H1 (cell line): ENCODE measurements at regions not wholly inside any gene's neighbourhood (a gene's known extent, or its start where the extent isn't known, plus 50 kb on each side); places are given as distances from the start of the nearest gene placed in this dataset.

Experiments
- CTCF ChIA-PET: fragments of 300-600 bp; sonication (Branson Sonifier 250); formaldehyde crosslinking; loops from one replicate; lab custom pipeline; 2021; ENCODE audit not compliant: partially characterized antibody; lab: Charles Lee
- POLR2A ChIA-PET: fragments of 300-600 bp; sonication (Branson Sonifier 250); formaldehyde crosslinking; loops from one replicate; lab custom pipeline; 2021; ENCODE audit warnings: inconsistent platforms; ENCODE audit not compliant: partially characterized antibody; lab: Charles Lee
- DNase-seq, 2 experiments: peaks; one replicate each; pipeline versions ENCODE4 v3.0.0 to v3.0.0-alpha.2; 2010 to 2022; ENCODE audit warnings: low spot score in 2 of 2, low read depth in 1 of 2, mixed read lengths in 1 of 2
- FAIRE-seq: peaks from 2 replicates; lab custom pipeline; 2011; peaks lifted over from hg19 to GRCh38; lab: Jason Lieb, UNC
- H2AFZ ChIP-seq: 2 replicates; pipeline ENCODE4 v1.8.1; 2012; ENCODE audit warnings: low read length, inconsistent platforms
- H2AK5ac ChIP-seq: 2 replicates; pipeline ENCODE4 v1.6.1; 2013; ENCODE audit warnings: low read depth, low read length
- H2BK120ac ChIP-seq: replicated peaks from 2 replicates; pipeline ENCODE3; 2013; ENCODE audit warnings: low read depth, low read length, inconsistent platforms
- H2BK12ac ChIP-seq: 2 replicates; pipeline ENCODE4 v1.6.1; 2013; ENCODE audit warnings: low read depth, low read length
- H2BK15ac ChIP-seq: 2 replicates; pipeline ENCODE4 v1.6.1; 2013; ENCODE audit warnings: low read length
- H2BK20ac ChIP-seq: 2 replicates; pipeline ENCODE4 v1.6.1; 2013; ENCODE audit warnings: low read length
- H2BK5ac ChIP-seq: 2 replicates; pipeline ENCODE4 v1.6.1; 2013; ENCODE audit warnings: low read depth, low read length
- H3K14ac ChIP-seq: 2 replicates; pipeline ENCODE4 v1.6.1; 2013; ENCODE audit warnings: inconsistent platforms; ENCODE audit not compliant: insufficient read length
- H3K18ac ChIP-seq: 2 replicates; pipeline ENCODE4 v1.6.1; 2013; ENCODE audit warnings: low read length; ENCODE audit errors: extremely low read depth
- H3K23ac ChIP-seq: 2 replicates; pipeline ENCODE4 v1.6.1; 2013; ENCODE audit warnings: inconsistent platforms; ENCODE audit not compliant: insufficient read length
- H3K23me2 ChIP-seq: 2 replicates; pipeline ENCODE4 v1.6.1; 2013; ENCODE audit warnings: low read depth, low read length
- H3K27ac ChIP-seq: 2 replicates; pipeline ENCODE4 v1.6.1; 2011; ENCODE audit warnings: low read depth, low read length, inconsistent platforms
- H3K27me3 ChIP-seq, 4 experiments: replicated peaks in 1 of 4; 1 replicate in 1 of 4; 2 replicates in 3 of 4; pipeline versions ENCODE4 v1.6.1 to v1.8.1; 2011 to 2013; ENCODE audit warnings: low read length in 3 of 4, mild to moderate bottlenecking in 3 of 4, inconsistent platforms in 2 of 4, mixed read lengths in 2 of 4, moderate library complexity in 1 of 4; ENCODE audit not compliant: control insufficient read depth in 3 of 4, insufficient read depth in 3 of 4; ENCODE audit errors: extremely low read depth in 1 of 4
- H3K36me3 ChIP-seq, 4 experiments: 2 replicates each; pipeline versions ENCODE4 v1.6.1 to v1.8.1; 2011 to 2013; ENCODE audit warnings: mild to moderate bottlenecking in 4 of 4, low read length in 3 of 4, moderate library complexity in 2 of 4, control low read depth in 1 of 4, inconsistent platforms in 1 of 4; ENCODE audit not compliant: insufficient read depth in 4 of 4, control insufficient read depth in 2 of 4
- H3K4ac ChIP-seq: replicated peaks from 2 replicates; pipeline ENCODE3; 2013; ENCODE audit warnings: low read length, low read depth, mixed read lengths, inconsistent platforms; ENCODE audit not compliant: insufficient read length
- H3K4me1 ChIP-seq, 4 experiments: replicated peaks in 1 of 4; 1 replicate in 1 of 4; 2 replicates in 3 of 4; pipeline versions ENCODE4 v1.6.1 to v1.8.1; 2011 to 2013; ENCODE audit warnings: low read length in 3 of 4, inconsistent platforms in 2 of 4, mixed read lengths in 1 of 4; ENCODE audit not compliant: insufficient read depth in 4 of 4, control insufficient read depth in 3 of 4
- H3K4me2 ChIP-seq, 2 experiments: 2 replicates each; pipeline versions ENCODE4 v1.6.1 to v1.8.1; 2011 to 2013; ENCODE audit warnings: low read depth in 2 of 2, low read length in 2 of 2, control low read depth in 1 of 2, inconsistent platforms in 1 of 2, mild to moderate bottlenecking in 1 of 2; ENCODE audit not compliant: insufficient read depth in 1 of 2
- H3K4me3 ChIP-seq, 4 experiments: fragments of 200-600, 300-600 bp in 1 of 4; sonication (generic), shearing (Covaris generic), sonication (Bioruptor Twin) in 1 of 4; 2 replicates each; pipeline versions ENCODE4 v1.5.1 to v1.8.1; 2011 to 2016; ENCODE audit warnings: low read length in 4 of 4, low read depth in 3 of 4, control low read depth in 2 of 4, inconsistent platforms in 2 of 4, mild to moderate bottlenecking in 2 of 4, mixed read lengths in 1 of 4, moderate library complexity in 1 of 4; ENCODE audit not compliant: insufficient read depth in 2 of 4; ENCODE audit errors: extremely low read depth in 1 of 4
- H3K56ac ChIP-seq: replicated peaks from 2 replicates; pipeline ENCODE3; 2013; ENCODE audit warnings: low read depth, mild to moderate bottlenecking, mixed read lengths, low read length, inconsistent platforms; ENCODE audit not compliant: insufficient read length
- H3K79me1 ChIP-seq: 2 replicates; pipeline ENCODE4 v1.6.1; 2013; ENCODE audit warnings: low read depth, low read length, control low read depth
- H3K79me2 ChIP-seq, 2 experiments: 2 replicates each; pipeline versions ENCODE4 v1.6.1 to v1.8.1; 2012 to 2013; ENCODE audit warnings: low read length in 2 of 2, mild to moderate bottlenecking in 2 of 2, inconsistent platforms in 1 of 2; ENCODE audit not compliant: insufficient read depth in 2 of 2, control insufficient read depth in 1 of 2
- H3K9ac ChIP-seq, 4 experiments: replicated peaks in 1 of 4; 1 replicate in 1 of 4; 2 replicates in 3 of 4; pipeline versions ENCODE4 v1.6.1 to v1.8.1; 2011 to 2013; ENCODE audit warnings: low read depth in 3 of 4, low read length in 3 of 4, control low read depth in 2 of 4, mild to moderate bottlenecking in 2 of 4, moderate library complexity in 2 of 4, inconsistent platforms in 1 of 4; ENCODE audit errors: extremely low read depth in 1 of 4
- H3K9me3 ChIP-seq, 2 experiments: 2 replicates each; pipeline versions ENCODE4 v1.6.1 to v1.8.1; 2012 to 2013; ENCODE audit warnings: mild to moderate bottlenecking in 2 of 2, moderate library complexity in 2 of 2, control low read depth in 1 of 2, inconsistent platforms in 1 of 2, low read depth in 1 of 2, low read length in 1 of 2, mixed read lengths in 1 of 2; ENCODE audit not compliant: insufficient read depth in 2 of 2
- H4K20me1 ChIP-seq, 2 experiments: replicated peaks in 1 of 2; 2 replicates each; pipeline versions ENCODE3 to v1.8.1; 2011 to 2013; ENCODE audit warnings: inconsistent platforms in 2 of 2, low read length in 2 of 2, mild to moderate bottlenecking in 1 of 2; ENCODE audit not compliant: insufficient read depth in 2 of 2, control insufficient read depth in 1 of 2
- H4K5ac ChIP-seq: 2 replicates; pipeline ENCODE4 v1.6.1; 2013; ENCODE audit warnings: low read length, low read depth, mixed read lengths, inconsistent platforms; ENCODE audit not compliant: insufficient read length
- H4K8ac ChIP-seq: 2 replicates; pipeline ENCODE4 v1.8.0; 2013; ENCODE audit warnings: mild to moderate bottlenecking, moderate library complexity, low read length, inconsistent platforms; ENCODE audit not compliant: insufficient read depth; ENCODE audit errors: extremely low read depth
- H4K91ac ChIP-seq: replicated peaks from 2 replicates; pipeline ENCODE3; 2013; ENCODE audit warnings: low read length, mixed read lengths, inconsistent platforms; ENCODE audit not compliant: insufficient read length
- EGR1 ChIP-seq: IDR thresholded peaks from 2 replicates; pipeline ENCODE4 v1.6.1; 2011; ENCODE audit warnings: low read depth, low read length, borderline replicate concordance
- GABPA ChIP-seq: IDR thresholded peaks from 2 replicates; pipeline ENCODE4 v1.6.1; 2011; ENCODE audit warnings: mild to moderate bottlenecking, low read length, moderate library complexity, borderline replicate concordance; ENCODE audit not compliant: insufficient read depth
- GTF2F1 ChIP-seq: IDR thresholded peaks from 2 replicates; pipeline ENCODE4 v1.6.1; 2012; ENCODE audit warnings: low read depth, low read length, improper control_type of control experiment, borderline replicate concordance
- PHF8 ChIP-seq: fragments of 200-600 bp; sonication (generic); conservative IDR thresholded peaks from 2 replicates; pipeline ENCODE4 v1.7.1; 2012; ENCODE audit warnings: low read depth, mild to moderate bottlenecking, inconsistent platforms, low read length, moderate library complexity
- RNF2 ChIP-seq: fragments of 200-900, 300-1000 bp; sonication (generic); IDR thresholded peaks from 2 replicates; pipeline ENCODE4 v1.7.1; 2016; ENCODE audit warnings: borderline replicate concordance, low read depth, mild to moderate bottlenecking, antibody characterized with exemption, low read length; ENCODE audit not compliant: poor library complexity, severe bottlenecking; ENCODE audit errors: missing control alignments
- SIX5 ChIP-seq: IDR thresholded peaks from 2 replicates; pipeline ENCODE4 v1.6.1; 2011; ENCODE audit warnings: mild to moderate bottlenecking, low read depth, low read length
- SP2 ChIP-seq: IDR thresholded peaks from 2 replicates; pipeline ENCODE4 v1.6.1; 2012; ENCODE audit warnings: mild to moderate bottlenecking, low read length, inconsistent platforms
- SRF ChIP-seq: IDR thresholded peaks from 2 replicates; pipeline ENCODE4 v1.6.1; 2011; ENCODE audit warnings: mild to moderate bottlenecking, low read depth, low read length, moderate library complexity
- TEAD4 ChIP-seq: IDR thresholded peaks from 2 replicates; pipeline ENCODE4 v1.6.1; 2012; ENCODE audit warnings: low read depth, low read length, inconsistent platforms, mixed read lengths
- WGBS, 2 experiments: shearing (Covaris generic) in 1 of 2; methylation state at CpG; one replicate each; pipeline versions ENCODE4 v1.1.6 to v1.1.7; 2013 to 2015; ENCODE audit warnings: low lambda C conversion rate in 2 of 2, mixed read lengths in 2 of 2, inconsistent platforms in 1 of 2, low coverage in 1 of 2, missing lambda C conversion rate in 1 of 2; ENCODE audit not compliant: insufficient replicate concordance in 2 of 2, insufficient coverage in 1 of 2, insufficient read length in 1 of 2; ENCODE audit errors: extremely low coverage in 1 of 2, missing lambda C conversion rate in 1 of 2; 5-methylcytosine and 5-hydroxymethylcytosine counted together

DNA sequence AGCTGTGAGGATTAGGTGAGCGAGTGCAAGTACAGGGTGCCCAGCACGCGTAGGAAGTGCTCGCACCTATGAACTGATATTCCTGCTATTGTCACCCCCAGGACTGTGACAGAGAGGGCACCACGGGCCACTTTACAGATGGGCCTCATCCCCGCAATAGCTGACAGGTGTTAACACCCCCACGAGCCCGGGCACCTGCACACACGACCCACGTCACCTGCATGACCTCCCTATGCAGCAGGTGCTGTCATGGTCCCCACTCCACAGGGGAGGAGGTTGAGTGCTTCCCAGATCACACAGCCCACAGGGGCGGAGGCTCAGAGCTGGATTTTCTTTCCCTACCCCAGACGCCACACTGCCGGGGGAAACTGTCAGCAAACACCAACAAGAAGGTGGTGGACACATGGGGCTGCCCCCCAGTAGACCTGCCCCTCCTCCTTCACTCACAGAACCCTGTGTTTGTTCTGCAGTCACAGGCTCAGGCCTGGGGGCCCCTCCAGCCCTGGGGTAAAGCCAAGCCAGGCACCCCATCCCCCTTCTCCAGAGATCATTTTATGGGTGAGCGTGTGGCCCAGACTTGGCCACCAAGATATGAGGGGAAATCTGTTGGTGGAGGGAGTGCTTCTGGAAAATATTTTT lies 465.5 kb downstream of the MATN1 start:
- H3K9ac ChIP-seq, result no peak overlapping the region; a peak in 2 of 7 replicates
- H3K18ac ChIP-seq, result no peak overlapping the region
- H4K8ac ChIP-seq, result no peak overlapping the region
- H3K56ac ChIP-seq, result no peak overlapping the region
- no peaks in the 10 kb centered on the region for H3K9me3 ChIP-seq
- no peaks in the 10 kb centered on the region for H3K79me2 ChIP-seq
- ChIA-PET POLR2A (interaction anchor here (1.3 kb wide), 1 partner anchor 18 kb away, joined by 3 read pairs; no protein-coding TSS in a partner anchor), CTCF (interaction anchor here (1.0 to 7.5 kb wide), 3 partner anchors 24 to 450 kb away, joined by 3 to 38 read pairs (median 3); no protein-coding TSS in a partner anchor)
- no peak for DNase-seq
- H3K23ac ChIP-seq, result no peak overlapping the region
- no peak overlapping the region for H4K91ac ChIP-seq
- H3K4me1 ChIP-seq, result peaks cover 0 to 8% (median 4%) of the 10 kb centered on the region in 4 experiments; a peak in 4 of 7 replicates
- no peak overlapping the region for H3K4ac ChIP-seq
- TF ChIP-seq GTF2F1 (no peak), SIX5 (no peak), EGR1 (no peak), SP2 (no peak), PHF8 (no peak), TEAD4 (no peak), GABPA (no peak), RNF2 (no peak), SRF (no peak)
- no peaks in the 10 kb centered on the region; the same call in 1 of the 2 replicates for H3K23me2 ChIP-seq
- no peaks in the 10 kb centered on the region for H3K79me1 ChIP-seq
- no peak overlapping the region for H2AK5ac ChIP-seq
- H3K36me3 ChIP-seq, result no peaks in the 10 kb centered on the region; a peak in 1 of 8 replicates
- H2BK20ac ChIP-seq, result no peak overlapping the region
- H3K4me2 ChIP-seq, result no peak overlapping the region
- 91% methylated on average over 14 of the region's 14 CpGs; no CpG with 5 or more reads in 1 of the 2 experiments for WGBS, 2 experiments
- no peak overlapping the region for H2AFZ ChIP-seq
- no peak overlapping the region for H3K14ac ChIP-seq
- H2BK12ac ChIP-seq, result no peak overlapping the region
- H2BK5ac ChIP-seq, result no peak overlapping the region
- no peak overlapping the region for H3K4me3 ChIP-seq
- H3K27ac ChIP-seq, result no peak overlapping the region
- H3K27me3 ChIP-seq, result no peaks in the 10 kb centered on the region; a peak in 1 of 7 replicates
- no peak overlapping the region for H4K5ac ChIP-seq
- H4K20me1 ChIP-seq, result no peaks in the 10 kb centered on the region
- H2BK120ac ChIP-seq, result no peak overlapping the region
- H2BK15ac ChIP-seq, result no peak overlapping the region
- FAIRE-seq, result no peak
